HG03095 (cell line): ENCODE measurements at regions not wholly inside any gene's neighbourhood (a gene's known extent, or its start where the extent isn't known, plus 50 kb on each side); places are given as distances from the start of the nearest gene placed in this dataset.

ENCODE experiments used
- ATAC-seq: cut with Tn5 transposase; IDR thresholded peaks from one replicate; pipeline ENCODE4 v1.9.1; 2021; ENCODE audit warnings: moderate library complexity; ENCODE audit not compliant: unreplicated experiment

GRCh38 chr5:74429495-74429894 lies 211.0 kb downstream of the ENC1 start:
- no peak for ATAC-seq

- ATAC-seq = no peak
Measured at GRCh38 chr5:74428876-74429275, 211.7 kb downstream of the ENC1 start.

GRCh38 chr5:74428275-74428674 lies 212.3 kb downstream of the ENC1 start:
- no peak for ATAC-seq

DNA sequence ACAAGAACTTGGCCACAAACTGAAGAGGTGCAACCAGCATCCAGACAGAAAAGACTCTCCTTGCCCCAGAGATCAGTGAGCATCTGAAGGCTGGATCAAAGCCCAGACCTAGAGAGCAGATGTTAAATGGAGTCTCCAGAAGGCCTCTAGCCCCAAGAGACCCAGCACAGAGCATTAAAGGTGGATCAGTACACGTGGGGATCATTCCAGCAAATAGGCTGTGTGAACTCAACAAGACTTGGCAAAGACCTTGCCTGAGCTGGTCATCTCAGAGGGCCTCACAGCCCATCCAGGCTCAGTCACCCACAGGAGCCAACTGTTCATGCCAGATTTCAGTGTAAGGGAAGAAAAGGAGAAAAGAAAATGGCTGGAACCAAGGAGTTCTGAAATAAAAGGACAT lies 214.0 kb downstream of the ENC1 start:
- ATAC-seq = no peak

DNA sequence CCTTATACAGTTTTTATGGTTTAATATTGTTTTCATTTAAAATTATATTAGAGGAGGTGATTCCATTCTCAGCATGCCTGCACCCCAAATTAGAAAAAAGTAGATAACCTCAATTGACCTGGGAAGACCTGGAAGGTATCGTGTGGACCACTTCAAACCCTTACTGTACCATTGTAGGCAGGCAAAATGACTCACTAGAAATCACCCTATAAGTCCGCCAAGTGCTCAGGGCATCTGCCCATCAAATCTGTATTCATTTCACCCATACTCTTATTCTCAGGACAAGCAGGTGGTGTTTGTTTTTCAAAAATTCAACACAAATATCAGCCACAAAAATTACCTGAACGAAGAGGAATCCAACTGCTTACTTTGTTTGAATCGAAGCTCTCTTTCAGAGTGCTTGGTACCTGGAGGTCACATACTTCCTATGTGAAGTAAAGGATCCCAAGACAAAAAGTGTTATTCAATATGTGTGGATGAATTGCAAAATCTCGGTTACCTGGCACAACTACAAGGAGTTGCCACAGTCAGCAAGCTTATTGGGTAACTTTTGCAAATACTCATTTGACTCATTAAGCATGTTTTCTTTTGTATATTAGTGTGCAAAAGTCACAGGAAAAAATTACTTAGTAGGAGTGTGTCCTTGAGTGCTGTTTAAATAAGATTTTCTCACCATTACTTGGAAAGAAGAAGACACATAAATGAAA lies 216.2 kb downstream of the ENC1 start:
- no peak for ATAC-seq

GRCh38 chr5:74423383-74423782 lies 217.1 kb downstream of the ENC1 start:
- no peak for ATAC-seq

GRCh38 chr5:74422671-74423070 lies 217.9 kb downstream of the ENC1 start:
- no peak for ATAC-seq

DNA sequence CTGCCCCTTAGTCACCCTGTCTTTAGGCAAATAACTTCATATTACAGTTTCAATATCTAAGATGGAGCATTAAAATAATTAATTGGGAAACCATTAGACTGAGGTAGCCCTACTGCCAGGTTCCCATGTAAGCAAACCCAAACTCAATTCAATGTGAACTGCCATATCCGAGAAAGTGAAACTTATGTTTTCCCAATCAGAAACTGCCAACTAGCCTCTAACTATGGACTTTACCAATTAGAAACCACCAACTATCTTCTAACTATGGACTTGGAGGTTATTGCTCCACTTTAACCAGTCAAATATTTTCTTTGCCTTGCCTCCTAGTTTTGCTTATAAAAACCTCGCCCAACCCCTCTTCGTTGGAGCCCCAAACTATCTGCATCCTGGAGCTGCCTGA lies 218.5 kb downstream of the ENC1 start:
- ATAC-seq = no peak

- ATAC-seq = no peak
Measured at GRCh38 chr5:74421377-74421776, 219.2 kb downstream of the ENC1 start.

DNA sequence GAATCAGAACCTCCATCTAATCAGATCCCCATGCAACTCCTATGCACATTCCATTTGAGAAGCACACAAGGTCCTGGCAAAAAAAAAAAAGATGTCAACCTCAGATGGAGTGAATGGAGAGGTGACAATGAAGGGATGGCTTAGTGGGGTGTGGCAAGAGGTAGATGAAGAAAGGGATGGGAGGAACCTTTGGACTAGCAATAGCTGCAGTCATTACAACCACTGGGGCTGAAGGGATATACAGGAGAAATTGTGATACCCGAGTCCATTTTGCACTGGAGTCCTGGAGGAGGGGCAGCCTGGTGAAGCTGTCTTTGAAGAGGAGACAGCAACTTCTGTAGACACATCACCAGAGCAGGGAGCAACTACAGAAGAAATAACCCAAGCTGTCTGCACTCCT lies 219.6 kb downstream of the ENC1 start:
- no peak for ATAC-seq

DNA sequence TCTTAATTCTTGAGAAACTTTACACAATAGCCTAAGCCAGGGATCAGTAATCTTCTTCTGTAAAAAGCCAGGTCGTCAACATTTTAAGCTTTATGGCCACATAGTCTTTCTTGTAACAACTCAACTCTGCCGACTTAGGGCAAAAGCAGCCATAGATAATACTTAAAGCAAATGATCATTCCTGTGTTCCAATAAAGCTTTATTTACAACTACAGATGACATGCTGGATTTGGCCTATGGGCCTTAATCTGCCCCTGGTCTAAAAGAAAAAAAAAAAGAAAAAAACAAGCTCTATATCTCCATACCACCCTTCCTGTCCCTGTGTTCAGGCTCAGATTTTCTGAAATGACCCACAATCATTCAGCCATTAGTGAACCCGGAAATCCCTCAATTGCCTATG lies 220.3 kb downstream of the ENC1 start:
- ATAC-seq = no peak

DNA sequence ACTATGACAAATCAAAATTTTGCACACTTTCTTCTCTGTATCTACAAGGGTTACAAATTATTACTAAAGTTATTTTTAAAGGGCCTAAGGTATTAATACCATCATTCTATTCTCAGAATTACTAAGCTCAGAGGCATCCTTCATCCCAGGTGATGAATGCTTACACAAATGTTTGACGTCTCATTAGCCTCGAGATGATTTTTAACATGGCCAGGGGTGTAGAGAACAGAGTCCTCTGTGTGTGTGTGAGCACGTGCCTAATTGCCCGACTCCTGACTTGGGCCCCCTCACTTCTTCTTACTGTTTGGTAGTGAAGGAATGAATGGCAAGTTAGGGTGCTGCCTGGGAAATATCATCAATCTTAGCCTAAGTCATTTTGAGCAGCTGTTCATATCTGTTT lies 221.1 kb downstream of the ENC1 start:
- ATAC-seq = no peak

GRCh38 chr5:74418709-74419108 lies 221.8 kb downstream of the ENC1 start:
- ATAC-seq = no peak

DNA sequence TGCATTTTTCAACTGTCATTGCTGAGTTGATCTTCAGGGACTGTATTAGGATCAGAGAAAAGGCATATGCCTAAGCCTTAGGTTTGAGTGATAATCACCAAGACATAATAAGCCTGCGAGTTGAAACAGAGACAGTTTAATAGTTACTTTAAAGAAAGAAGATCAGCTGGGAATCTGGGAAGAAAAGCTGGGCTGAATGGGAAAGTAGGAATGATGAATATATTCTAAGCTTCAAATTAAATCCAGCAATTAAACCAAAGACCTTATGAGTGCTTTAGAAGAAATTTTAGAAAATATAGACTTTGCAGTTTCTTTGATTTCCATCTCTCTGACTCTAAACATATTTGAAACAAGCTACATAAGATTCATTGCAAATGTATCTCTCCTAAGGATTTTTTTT lies 222.3 kb downstream of the ENC1 start:
- ATAC-seq = no peak

DNA sequence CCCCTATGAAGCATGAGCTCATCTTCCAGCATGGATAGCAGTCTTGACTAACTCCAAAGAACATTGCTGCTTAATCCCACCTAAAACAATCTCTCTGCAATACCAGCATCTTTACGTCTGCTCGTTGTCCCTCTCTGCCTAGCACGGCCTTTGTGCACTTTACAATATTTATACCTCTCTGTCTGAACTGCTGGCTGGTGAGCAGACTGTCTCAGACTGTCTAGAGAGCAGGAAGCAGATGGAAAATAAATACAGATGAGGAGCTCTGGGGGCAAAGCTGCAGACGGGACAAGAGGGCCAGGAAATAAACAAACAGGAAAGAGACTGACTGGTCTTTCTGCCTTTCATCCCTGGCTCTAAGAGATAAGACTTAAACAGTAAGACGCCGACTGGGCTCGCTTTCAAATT lies 224.8 kb downstream of the ENC1 start:
- no peak for ATAC-seq

GRCh38 chr5:74414228-74414627 lies 226.3 kb downstream of the ENC1 start:
- ATAC-seq = no peak

- ATAC-seq = no peak
Measured at GRCh38 chr5:74413403-74414048, 227.0 kb downstream of the ENC1 start.

- ATAC-seq = no peak
Measured at GRCh38 chr5:74412066-74412465, 228.5 kb downstream of the ENC1 start.

- ATAC-seq = no peak
Measured at GRCh38 chr5:74409712-74410111, 230.8 kb downstream of the ENC1 start.

DNA sequence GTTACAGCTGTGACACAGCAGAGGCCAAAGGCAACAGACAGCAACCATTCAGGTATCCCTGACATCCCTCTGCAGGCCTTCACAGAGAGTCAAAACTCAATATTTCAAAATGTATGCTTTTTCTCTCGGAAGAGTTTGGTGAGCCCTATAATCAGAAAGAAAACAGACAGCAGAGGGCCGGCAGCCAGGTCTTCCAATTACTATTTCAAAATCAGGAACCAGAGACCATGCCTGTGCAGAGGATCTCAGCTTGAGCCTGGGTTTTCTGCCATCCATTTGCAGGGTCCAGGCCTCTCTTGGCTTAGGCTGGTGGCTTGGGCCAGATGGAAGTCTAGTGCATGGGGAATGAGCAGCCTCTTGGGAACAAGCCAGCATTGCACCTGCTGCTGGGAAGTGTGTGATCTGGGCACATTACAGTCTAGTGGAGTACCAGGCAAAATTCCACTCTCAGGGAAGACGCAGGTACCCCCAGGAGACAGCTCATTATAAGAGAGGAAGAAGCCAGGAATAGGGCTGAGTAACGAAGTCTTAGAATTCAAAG lies 231.3 kb downstream of the ENC1 start:
- ATAC-seq = no peak

DNA sequence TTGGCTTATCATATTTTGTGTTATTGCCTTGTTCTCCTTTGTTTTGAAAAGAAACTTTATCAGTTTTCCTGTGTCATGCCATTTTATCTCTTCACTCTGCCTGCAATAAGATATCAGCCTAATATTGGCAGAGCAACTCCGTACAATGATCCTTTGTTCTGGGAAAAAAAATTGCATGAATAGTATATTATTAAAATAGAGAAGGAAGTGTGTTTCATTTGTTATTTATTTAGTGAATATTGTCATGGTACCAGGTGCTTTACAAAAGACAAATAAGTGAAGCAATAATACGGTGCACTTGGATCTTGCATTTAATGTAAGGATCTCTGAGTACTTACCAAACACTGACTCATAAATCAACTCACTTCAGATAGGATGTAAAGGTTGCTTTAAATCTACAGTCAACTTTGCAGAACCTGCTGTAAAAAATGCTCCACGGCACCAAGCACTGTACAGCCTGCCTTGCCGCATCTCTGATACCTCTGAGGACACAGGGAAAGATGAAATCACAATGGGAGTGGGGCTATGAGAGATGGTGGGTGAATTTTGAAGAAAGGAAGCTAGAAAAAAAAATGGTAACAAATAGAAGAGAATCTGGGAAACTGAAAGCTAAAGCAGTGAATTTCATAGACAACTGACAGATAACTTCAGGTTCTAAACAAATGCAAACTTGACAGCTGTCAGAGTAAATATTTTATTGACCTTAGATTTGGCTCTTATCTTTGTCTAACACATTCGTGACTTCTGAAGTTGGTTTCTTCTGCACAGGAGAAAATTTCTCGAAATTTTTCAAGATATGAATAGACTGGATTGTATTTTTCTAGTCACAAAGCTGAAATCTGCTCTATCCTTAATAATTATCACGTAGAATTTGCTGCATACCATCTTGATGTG lies 232.1 kb downstream of the ENC1 start:
- no peak for ATAC-seq

GRCh38 chr5:74407701-74408100 lies 232.8 kb downstream of the ENC1 start:
- ATAC-seq = no peak
